ENCODE measurements at regions not wholly inside any gene's neighbourhood (a gene's known extent, or its start where the extent isn't known, plus 50 kb on each side); places are given as distances from the start of the nearest gene placed in this dataset.

DNA sequence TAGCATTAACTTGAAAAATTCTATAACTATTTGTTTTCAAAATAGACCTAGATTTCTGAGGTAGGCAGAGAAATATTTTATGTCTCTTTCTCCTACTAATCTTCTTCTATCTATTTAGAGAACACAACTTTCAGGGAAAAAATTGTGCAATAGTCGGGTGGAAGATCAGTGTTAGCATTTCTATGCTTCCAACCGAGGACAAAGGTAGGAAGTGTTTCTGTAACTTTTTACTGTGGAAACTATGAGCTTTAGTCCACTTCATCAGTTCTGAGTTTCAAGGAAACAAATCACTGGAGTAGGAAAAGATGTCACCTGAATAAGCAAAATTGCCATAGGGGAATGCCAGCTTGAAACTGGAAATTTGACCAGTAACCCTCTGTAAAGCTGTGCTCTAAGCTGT is 207.7 kb upstream of the CTAGE1 start:
- no peaks in the 10 kb centered on the region for H3K36me3 ChIP-seq (ENCODE audit: control insufficient read depth, insufficient read depth, low read length)
- no peaks in the 10 kb centered on the region for H3K27me3 ChIP-seq (ENCODE audit: control insufficient read depth, insufficient read depth, low read length)
- H3K4me1 ChIP-seq (ENCODE audit: control insufficient read depth, insufficient read depth, low read length), result no peaks in the 10 kb centered on the region
- no peak overlapping the region for H3K4me3 ChIP-seq (ENCODE audit: low read depth, low read length)
- no peak overlapping the region for H3K27ac ChIP-seq (ENCODE audit: low read depth, low read length)
- no peak overlapping the region for H3K9ac ChIP-seq (ENCODE audit: low read length)
- H3K9me3 ChIP-seq (ENCODE audit: control insufficient read depth, insufficient read depth, low read depth, low read length), result no peaks in the 10 kb centered on the region

GRCh38 chr18:22626771-22627170 is 209.1 kb upstream of the CTAGE1 start:
- Histone ChIP-seq H3K36me3 (ENCODE audit: control insufficient read depth, insufficient read depth, low read length) (no peaks in the 10 kb centered on the region), H3K9me3 (ENCODE audit: control insufficient read depth, insufficient read depth, low read depth, low read length) (no peaks in the 10 kb centered on the region), H3K4me1 (ENCODE audit: control insufficient read depth, insufficient read depth, low read length) (no peaks in the 10 kb centered on the region), H3K9ac (ENCODE audit: low read length) (no peak overlapping the region), H3K27me3 (ENCODE audit: control insufficient read depth, insufficient read depth, low read length) (no peaks in the 10 kb centered on the region), H3K27ac (ENCODE audit: low read depth, low read length) (no peak overlapping the region), H3K4me3 (ENCODE audit: low read depth, low read length) (no peak overlapping the region)

DNA sequence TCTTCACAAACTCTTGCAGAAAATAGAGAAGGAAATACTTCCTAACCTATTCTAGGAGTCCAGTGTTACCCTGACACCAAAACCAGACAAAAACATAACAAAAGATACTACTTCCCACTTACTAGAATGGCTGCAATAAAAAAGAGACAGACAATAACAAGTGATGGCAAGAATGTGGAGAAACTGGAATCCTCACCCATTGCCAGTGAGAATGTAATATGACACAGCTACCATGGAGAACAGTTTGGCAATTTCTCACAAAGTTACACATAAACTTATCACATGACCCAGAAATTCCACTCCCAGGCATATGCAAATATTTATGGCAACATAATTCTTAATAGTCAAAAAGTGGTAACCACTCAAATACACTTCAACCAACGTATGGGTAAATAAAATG is 209.8 kb upstream of the CTAGE1 start:
- Histone ChIP-seq H3K9me3 (ENCODE audit: control insufficient read depth, insufficient read depth, low read depth, low read length) (no peaks in the 10 kb centered on the region), H3K4me1 (ENCODE audit: control insufficient read depth, insufficient read depth, low read length) (no peaks in the 10 kb centered on the region), H3K36me3 (ENCODE audit: control insufficient read depth, insufficient read depth, low read length) (no peaks in the 10 kb centered on the region), H3K9ac (ENCODE audit: low read length) (no peak overlapping the region), H3K27me3 (ENCODE audit: control insufficient read depth, insufficient read depth, low read length) (no peaks in the 10 kb centered on the region), H3K4me3 (ENCODE audit: low read depth, low read length) (no peak overlapping the region), H3K27ac (ENCODE audit: low read depth, low read length) (no peak overlapping the region)

- Histone ChIP-seq H3K27ac (ENCODE audit: low read depth, low read length) (no peak overlapping the region), H3K4me1 (ENCODE audit: control insufficient read depth, insufficient read depth, low read length) (no peaks in the 10 kb centered on the region), H3K36me3 (ENCODE audit: control insufficient read depth, insufficient read depth, low read length) (no peaks in the 10 kb centered on the region), H3K9ac (ENCODE audit: low read length) (no peak overlapping the region), H3K4me3 (ENCODE audit: low read depth, low read length) (no peak overlapping the region), H3K9me3 (ENCODE audit: control insufficient read depth, insufficient read depth, low read depth, low read length) (no peaks in the 10 kb centered on the region), H3K27me3 (ENCODE audit: control insufficient read depth, insufficient read depth, low read length) (no peaks in the 10 kb centered on the region)
Measured at GRCh38 chr18:22628795-22629510, 211.2 kb upstream of the CTAGE1 start.

GRCh38 chr18:22630980-22631379 is 213.3 kb upstream of the CTAGE1 start:
- Histone ChIP-seq H3K9me3 (ENCODE audit: control insufficient read depth, insufficient read depth, low read depth, low read length) (no peaks in the 10 kb centered on the region), H3K27ac (ENCODE audit: low read depth, low read length) (no peak overlapping the region), H3K4me3 (ENCODE audit: low read depth, low read length) (no peak overlapping the region), H3K4me1 (ENCODE audit: control insufficient read depth, insufficient read depth, low read length) (peaks cover 4% of the 10 kb centered on the region; the same call in 1 of the 2 replicates), H3K27me3 (ENCODE audit: control insufficient read depth, insufficient read depth, low read length) (no peaks in the 10 kb centered on the region), H3K9ac (ENCODE audit: low read length) (no peak overlapping the region), H3K36me3 (ENCODE audit: control insufficient read depth, insufficient read depth, low read length) (no peaks in the 10 kb centered on the region)

- H3K9ac ChIP-seq (ENCODE audit: low read length), result no peak overlapping the region
- peaks cover 4% of the 10 kb centered on the region; the same call in 1 of the 2 replicates for H3K4me1 ChIP-seq (ENCODE audit: control insufficient read depth, insufficient read depth, low read length)
- H3K27ac ChIP-seq (ENCODE audit: low read depth, low read length), result no peak overlapping the region
- no peaks in the 10 kb centered on the region for H3K27me3 ChIP-seq (ENCODE audit: control insufficient read depth, insufficient read depth, low read length)
- H3K36me3 ChIP-seq (ENCODE audit: control insufficient read depth, insufficient read depth, low read length), result no peaks in the 10 kb centered on the region
- no peak overlapping the region for H3K4me3 ChIP-seq (ENCODE audit: low read depth, low read length)
- H3K9me3 ChIP-seq (ENCODE audit: control insufficient read depth, insufficient read depth, low read depth, low read length), result no peaks in the 10 kb centered on the region
Measured at GRCh38 chr18:22632191-22632590, 214.5 kb upstream of the CTAGE1 start.

- Histone ChIP-seq H3K9ac (ENCODE audit: low read length) (no peak overlapping the region), H3K4me3 (ENCODE audit: low read depth, low read length) (peak overlapping the region; percentile 34; the same call in 1 of the 2 replicates), H3K4me1 (ENCODE audit: control insufficient read depth, insufficient read depth, low read length) (peaks cover 4% of the 10 kb centered on the region; the same call in 1 of the 2 replicates), H3K36me3 (ENCODE audit: control insufficient read depth, insufficient read depth, low read length) (no peaks in the 10 kb centered on the region), H3K9me3 (ENCODE audit: control insufficient read depth, insufficient read depth, low read depth, low read length) (no peaks in the 10 kb centered on the region), H3K27ac (ENCODE audit: low read depth, low read length) (no peak overlapping the region), H3K27me3 (ENCODE audit: control insufficient read depth, insufficient read depth, low read length) (no peaks in the 10 kb centered on the region)
Measured at GRCh38 chr18:22634464-22634863, 216.7 kb upstream of the CTAGE1 start.

DNA sequence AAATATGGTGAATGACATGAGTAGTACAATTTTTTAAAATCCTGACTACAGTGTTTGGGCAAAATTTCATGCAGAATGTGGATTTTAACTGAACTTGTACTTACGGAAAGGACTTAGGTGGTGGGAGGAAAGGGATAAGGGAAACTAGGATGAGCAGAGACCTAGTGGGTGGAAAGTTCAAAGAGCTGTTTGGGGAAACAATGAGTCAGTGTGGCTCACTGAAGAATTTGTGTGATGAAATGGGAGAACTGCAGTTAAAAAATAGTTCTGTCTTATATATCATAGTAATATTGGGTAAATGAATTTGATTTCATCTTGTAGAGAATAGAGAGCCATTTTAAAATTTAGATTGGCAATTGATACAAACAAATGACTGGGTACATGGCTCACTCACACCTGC is 220.1 kb upstream of the CTAGE1 start:
- Histone ChIP-seq H3K9ac (ENCODE audit: low read length) (no peak overlapping the region), H3K4me1 (ENCODE audit: control insufficient read depth, insufficient read depth, low read length) (peaks cover 4% of the 10 kb centered on the region; the same call in 1 of the 2 replicates), H3K27me3 (ENCODE audit: control insufficient read depth, insufficient read depth, low read length) (no peaks in the 10 kb centered on the region), H3K9me3 (ENCODE audit: control insufficient read depth, insufficient read depth, low read depth, low read length) (no peaks in the 10 kb centered on the region), H3K36me3 (ENCODE audit: control insufficient read depth, insufficient read depth, low read length) (no peaks in the 10 kb centered on the region), H3K4me3 (ENCODE audit: low read depth, low read length) (no peak overlapping the region), H3K27ac (ENCODE audit: low read depth, low read length) (no peak overlapping the region)

DNA sequence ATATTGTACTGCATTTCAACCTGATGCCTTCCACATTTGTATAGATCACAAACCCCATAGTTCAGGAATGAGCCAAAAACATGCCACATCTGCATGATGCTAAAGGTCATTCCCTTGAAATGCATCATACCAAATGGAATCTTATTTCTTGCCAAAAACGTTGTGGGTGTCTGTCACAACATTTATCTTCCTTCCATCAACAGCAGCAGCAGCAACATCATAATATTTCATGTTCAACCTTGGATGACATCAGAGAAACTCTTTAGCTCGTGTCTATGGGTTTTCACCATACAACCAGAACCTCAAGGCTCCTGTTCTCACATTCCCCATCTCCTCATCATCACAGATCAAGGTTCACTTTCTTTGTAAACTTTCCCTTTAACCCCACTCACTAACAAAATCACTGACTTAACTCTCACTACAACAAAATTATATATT is 221.3 kb upstream of the CTAGE1 start:
- H3K4me1 ChIP-seq (ENCODE audit: control insufficient read depth, insufficient read depth, low read length), result peaks cover 4% of the 10 kb centered on the region; the same call in 1 of the 2 replicates
- no peaks in the 10 kb centered on the region for H3K9me3 ChIP-seq (ENCODE audit: control insufficient read depth, insufficient read depth, low read depth, low read length)
- H3K9ac ChIP-seq (ENCODE audit: low read length), result no peak overlapping the region
- no peak overlapping the region for H3K4me3 ChIP-seq (ENCODE audit: low read depth, low read length)
- H3K27me3 ChIP-seq (ENCODE audit: control insufficient read depth, insufficient read depth, low read length), result no peaks in the 10 kb centered on the region
- H3K27ac ChIP-seq (ENCODE audit: low read depth, low read length), result no peak overlapping the region
- no peaks in the 10 kb centered on the region for H3K36me3 ChIP-seq (ENCODE audit: control insufficient read depth, insufficient read depth, low read length)

- H3K9me3 ChIP-seq (ENCODE audit: control insufficient read depth, insufficient read depth, low read depth, low read length), result no peaks in the 10 kb centered on the region
- no peak overlapping the region for H3K9ac ChIP-seq (ENCODE audit: low read length)
- H3K27ac ChIP-seq (ENCODE audit: low read depth, low read length), result no peak overlapping the region
- H3K4me1 ChIP-seq (ENCODE audit: control insufficient read depth, insufficient read depth, low read length), result 0 out of 2 replicates have a peak, but pooled peaks cover under 1% of the 10 kb centered on the region
- H3K36me3 ChIP-seq (ENCODE audit: control insufficient read depth, insufficient read depth, low read length), result no peaks in the 10 kb centered on the region
- H3K27me3 ChIP-seq (ENCODE audit: control insufficient read depth, insufficient read depth, low read length), result no peaks in the 10 kb centered on the region
- no peak overlapping the region for H3K4me3 ChIP-seq (ENCODE audit: low read depth, low read length)
Measured at GRCh38 chr18:22639561-22639960, 221.8 kb upstream of the CTAGE1 start.

DNA sequence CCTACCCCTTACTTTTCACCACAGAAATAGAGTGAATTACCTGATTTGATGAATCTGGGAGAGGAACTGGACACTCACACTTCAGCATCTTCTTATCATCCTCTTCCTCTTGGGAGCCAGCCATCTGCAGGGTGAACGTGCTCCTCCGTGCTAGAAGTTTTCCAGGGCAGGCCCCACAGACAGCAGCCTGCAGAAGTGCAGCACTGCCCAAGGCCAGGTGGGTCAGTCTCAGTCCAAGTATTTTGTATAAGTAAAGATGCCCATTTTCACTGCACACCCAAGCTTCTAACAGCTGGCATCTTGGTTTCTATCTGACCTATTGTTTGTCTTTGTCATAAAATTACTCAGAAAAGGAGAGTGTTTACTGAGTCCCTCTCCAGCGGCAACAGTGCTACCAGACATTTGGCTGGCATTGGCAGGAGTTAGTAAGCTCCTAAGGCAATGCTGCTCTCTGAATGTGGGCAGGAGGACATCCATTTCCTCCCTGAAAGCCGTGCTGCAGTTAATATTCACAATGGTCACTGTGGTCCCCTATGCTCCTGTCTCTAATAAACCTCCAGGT is 222.6 kb upstream of the CTAGE1 start:
- no peaks in the 10 kb centered on the region for H3K4me1 ChIP-seq (ENCODE audit: control insufficient read depth, insufficient read depth, low read length)
- no peaks in the 10 kb centered on the region for H3K36me3 ChIP-seq (ENCODE audit: control insufficient read depth, insufficient read depth, low read length)
- no peak overlapping the region for H3K4me3 ChIP-seq (ENCODE audit: low read depth, low read length)
- H3K27me3 ChIP-seq (ENCODE audit: control insufficient read depth, insufficient read depth, low read length), result no peaks in the 10 kb centered on the region
- H3K9me3 ChIP-seq (ENCODE audit: control insufficient read depth, insufficient read depth, low read depth, low read length), result no peaks in the 10 kb centered on the region
- no peak overlapping the region for H3K27ac ChIP-seq (ENCODE audit: low read depth, low read length)
- H3K9ac ChIP-seq (ENCODE audit: low read length), result no peak overlapping the region
